ENCODE measurements at regions not wholly inside any gene's neighbourhood (a gene's known extent, or its start where the extent isn't known, plus 50 kb on each side); places are given as distances from the start of the nearest gene placed in this dataset.
"Not testable (repeated sequence)": the region's sequence is repeated elsewhere in the genome, so short reads cannot be mapped to it uniquely, and the experiment has no call there.

- ChIA-PET POLR2A (no interaction called here), CTCF (no interaction called here)
- H3K4me3 ChIP-seq (ENCODE audit: low read depth, low read length) = no peak overlapping the region
- TF ChIP-seq, protein P1, sequence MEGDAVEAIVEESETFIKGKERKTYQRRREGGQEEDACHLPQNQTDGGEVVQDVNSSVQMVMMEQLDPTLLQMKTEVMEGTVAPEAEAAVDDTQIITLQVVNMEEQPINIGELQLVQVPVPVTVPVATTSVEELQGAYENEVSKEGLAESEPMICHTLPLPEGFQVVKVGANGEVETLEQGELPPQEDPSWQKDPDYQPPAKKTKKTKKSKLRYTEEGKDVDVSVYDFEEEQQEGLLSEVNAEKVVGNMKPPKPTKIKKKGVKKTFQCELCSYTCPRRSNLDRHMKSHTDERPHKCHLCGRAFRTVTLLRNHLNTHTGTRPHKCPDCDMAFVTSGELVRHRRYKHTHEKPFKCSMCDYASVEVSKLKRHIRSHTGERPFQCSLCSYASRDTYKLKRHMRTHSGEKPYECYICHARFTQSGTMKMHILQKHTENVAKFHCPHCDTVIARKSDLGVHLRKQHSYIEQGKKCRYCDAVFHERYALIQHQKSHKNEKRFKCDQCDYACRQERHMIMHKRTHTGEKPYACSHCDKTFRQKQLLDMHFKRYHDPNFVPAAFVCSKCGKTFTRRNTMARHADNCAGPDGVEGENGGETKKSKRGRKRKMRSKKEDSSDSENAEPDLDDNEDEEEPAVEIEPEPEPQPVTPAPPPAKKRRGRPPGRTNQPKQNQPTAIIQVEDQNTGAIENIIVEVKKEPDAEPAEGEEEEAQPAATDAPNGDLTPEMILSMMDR (IDR thresholded peaks at IDR 0.05; ENCODE audit: insufficient read depth, low read depth, low read length) = no peak
- no peaks in the 10 kb centered on the region for H3K27me3 ChIP-seq (ENCODE audit: control insufficient read depth, insufficient read depth, low read length)
- no peak for DNase-seq (ENCODE audit: low read depth)
- no peaks in the 10 kb centered on the region for H3K36me3 ChIP-seq (ENCODE audit: control insufficient read depth, insufficient read depth, low read length)
Observed at GRCh38 chr6:51203504-51203903, 384.8 kb downstream of the TFAP2B start.

- H3K36me3 ChIP-seq (ENCODE audit: control insufficient read depth, insufficient read depth, low read length); POLR2A ChIA-PET; H3K4me3 ChIP-seq (ENCODE audit: low read depth, low read length); CTCF ChIA-PET; H3K27me3 ChIP-seq (ENCODE audit: control insufficient read depth, insufficient read depth, low read length); DNase-seq (ENCODE audit: low read depth): not testable (repeated sequence)
Observed at GRCh38 chr6:51206686-51207085, 388.0 kb downstream of the TFAP2B start.

DNA sequence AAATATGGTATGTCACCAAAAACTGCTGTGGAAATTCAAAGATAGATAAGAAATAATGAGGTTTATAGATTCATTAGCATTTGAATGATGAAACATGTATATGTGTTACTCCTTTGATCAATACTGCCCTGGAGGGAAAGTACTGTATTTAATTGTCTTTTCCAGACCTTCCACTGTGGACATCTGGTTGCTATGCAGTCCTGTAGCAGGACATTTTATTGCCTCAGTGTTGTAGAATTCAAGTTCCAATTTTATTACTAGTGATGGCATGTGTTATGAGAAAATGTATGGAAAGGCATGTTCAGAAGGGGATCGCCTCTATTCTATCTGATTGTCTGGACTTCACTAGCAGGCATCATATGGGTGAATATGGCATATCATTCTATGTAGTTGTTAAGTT lies 391.0 kb downstream of the TFAP2B start:
- Histone ChIP-seq H3K27me3 (ENCODE audit: control insufficient read depth, insufficient read depth, low read length) (no peaks in the 10 kb centered on the region), H3K4me3 (ENCODE audit: low read depth, low read length) (no peak overlapping the region), H3K36me3 (ENCODE audit: control insufficient read depth, insufficient read depth, low read length) (no peaks in the 10 kb centered on the region)
- CTCF ChIA-PET = no interaction called here
- POLR2A ChIA-PET = no interaction called here
- TF ChIP-seq, protein P1 (IDR thresholded peaks at IDR 0.05; ENCODE audit: insufficient read depth, low read depth, low read length) = no peak
- DNase-seq (ENCODE audit: low read depth) = no peak

- TF ChIP-seq, protein P1 (IDR thresholded peaks at IDR 0.05; ENCODE audit: insufficient read depth, low read depth, low read length) = no peak
- no peak for DNase-seq (ENCODE audit: low read depth)
- H3K36me3 ChIP-seq (ENCODE audit: control insufficient read depth, insufficient read depth, low read length) = no peaks in the 10 kb centered on the region
- CTCF ChIA-PET = interaction anchor here (1.1 kb wide), 1 partner anchor 15 kb away, joined by 4 read pairs; no protein-coding TSS in a partner anchor
- no peak overlapping the region for H3K4me3 ChIP-seq (ENCODE audit: low read depth, low read length)
- no peaks in the 10 kb centered on the region for H3K27me3 ChIP-seq (ENCODE audit: control insufficient read depth, insufficient read depth, low read length)
- POLR2A ChIA-PET = no interaction called here
Observed at GRCh38 chr6:51213811-51214210, 395.1 kb downstream of the TFAP2B start.

GRCh38 chr6:51214442-51214841 lies 395.8 kb downstream of the TFAP2B start:
- TF ChIP-seq, protein P1 (IDR thresholded peaks at IDR 0.05; ENCODE audit: insufficient read depth, low read depth, low read length) = no peak
- ChIA-PET CTCF (interaction anchor here (1.1 kb wide), 1 partner anchor 15 kb away, joined by 4 read pairs; no protein-coding TSS in a partner anchor), POLR2A (no interaction called here)
- Histone ChIP-seq H3K36me3 (ENCODE audit: control insufficient read depth, insufficient read depth, low read length) (no peaks in the 10 kb centered on the region), H3K27me3 (ENCODE audit: control insufficient read depth, insufficient read depth, low read length) (no peaks in the 10 kb centered on the region), H3K4me3 (ENCODE audit: low read depth, low read length) (no peak overlapping the region)
- DNase-seq (ENCODE audit: low read depth) = no peak

- TF ChIP-seq, protein P1 (IDR thresholded peaks at IDR 0.05; ENCODE audit: insufficient read depth, low read depth, low read length) = no peak
- H3K27me3 ChIP-seq (ENCODE audit: control insufficient read depth, insufficient read depth, low read length) = no peaks in the 10 kb centered on the region
- DNase-seq (ENCODE audit: low read depth) = no peak
- no peaks in the 10 kb centered on the region for H3K36me3 ChIP-seq (ENCODE audit: control insufficient read depth, insufficient read depth, low read length)
- CTCF ChIA-PET = no interaction called here
- POLR2A ChIA-PET = no interaction called here
- H3K4me3 ChIP-seq (ENCODE audit: low read depth, low read length) = no peak overlapping the region
Observed at GRCh38 chr6:51218181-51218580, 399.5 kb downstream of the TFAP2B start.

DNA sequence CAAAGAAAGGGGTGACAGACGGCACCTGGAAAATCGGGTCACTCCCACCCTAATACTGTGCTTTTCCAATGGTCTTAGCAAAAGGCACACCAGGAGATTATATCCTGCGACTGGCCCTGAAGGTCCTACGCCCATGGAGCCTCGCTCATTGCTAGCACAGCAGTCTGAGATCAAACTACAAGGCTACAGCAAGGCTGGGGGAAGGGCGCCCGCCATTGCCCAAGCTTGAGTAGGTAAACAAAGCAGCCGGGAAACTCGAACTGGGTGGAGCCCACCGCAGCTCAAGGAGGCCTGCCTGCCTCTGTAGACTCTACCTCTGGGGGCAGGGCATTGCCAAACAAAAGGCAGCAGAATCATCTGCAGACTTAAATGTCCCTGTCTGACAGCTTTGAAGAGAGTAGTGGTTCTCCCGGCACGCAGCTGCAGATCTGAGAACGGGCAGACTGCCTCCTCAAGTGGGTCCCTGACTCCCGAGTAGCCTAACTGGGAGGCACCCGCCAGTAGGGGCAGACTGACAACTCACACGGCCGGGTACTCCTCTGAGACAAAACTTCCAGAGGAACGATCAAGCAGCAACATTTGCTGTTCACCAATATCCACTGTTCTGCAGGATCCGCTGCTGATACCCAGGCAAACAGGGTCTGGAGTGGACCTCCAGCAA lies 406.0 kb downstream of the TFAP2B start:
- POLR2A ChIA-PET; DNase-seq (ENCODE audit: low read depth); H3K4me3 ChIP-seq (ENCODE audit: low read depth, low read length); CTCF ChIA-PET; H3K36me3 ChIP-seq (ENCODE audit: control insufficient read depth, insufficient read depth, low read length); H3K27me3 ChIP-seq (ENCODE audit: control insufficient read depth, insufficient read depth, low read length): not testable (repeated sequence)

Measured in BJ (cell line).